Endodermal cell (in vitro differentiated cells): ENCODE measurements at regions not wholly inside any gene's neighbourhood (a gene's known extent, or its start where the extent isn't known, plus 50 kb on each side); places are given as distances from the start of the nearest gene placed in this dataset.

Experiments
- DNase-seq: peaks from one replicate; pipeline ENCODE4 v3.0.0-alpha.2; 2017
- H3K27ac ChIP-seq: 2 replicates; pipeline ENCODE4 v1.5.1; 2013; ENCODE audit warnings: mild to moderate bottlenecking, low read depth, low read length, moderate library complexity
- H3K27me3 ChIP-seq: 2 replicates; pipeline ENCODE4 v1.6.1; 2013; ENCODE audit warnings: mild to moderate bottlenecking, low read length, moderate library complexity; ENCODE audit not compliant: insufficient read depth, control insufficient read depth, poor library complexity, severe bottlenecking
- H3K36me3 ChIP-seq: 2 replicates; pipeline ENCODE4 v1.7.0; 2013; ENCODE audit warnings: mild to moderate bottlenecking, low read length, moderate library complexity; ENCODE audit not compliant: control insufficient read depth, insufficient read depth
- H3K4me1 ChIP-seq: one replicate; pipeline ENCODE4 v1.7.0; 2013; ENCODE audit warnings: low read length; ENCODE audit not compliant: control insufficient read depth, insufficient read depth
- H3K4me3 ChIP-seq: 2 replicates; pipeline ENCODE4 v1.5.1; 2013; ENCODE audit warnings: mild to moderate bottlenecking, low read length, moderate library complexity
- H3K9ac ChIP-seq: 2 replicates; pipeline ENCODE4 v1.6.1; 2013; ENCODE audit warnings: mild to moderate bottlenecking, low read length, moderate library complexity; ENCODE audit not compliant: poor library complexity, severe bottlenecking; ENCODE audit errors: extremely low read depth
- H3K9me3 ChIP-seq: 2 replicates; pipeline ENCODE4 v1.6.1; 2013; ENCODE audit warnings: mild to moderate bottlenecking, low read length, moderate library complexity; ENCODE audit not compliant: control insufficient read depth
- H3K27ac Mint-ChIP-seq: 2 replicates; pipeline ENCODE4 v1.8.0; 2020; ENCODE audit warnings: mixed read lengths
- H3K27me3 Mint-ChIP-seq: 2 replicates; pipeline ENCODE4 v1.8.0; 2021; ENCODE audit warnings: mild to moderate bottlenecking, mixed read lengths; ENCODE audit not compliant: insufficient read depth
- H3K36me3 Mint-ChIP-seq: 2 replicates; pipeline ENCODE4 v1.8.0; 2020; ENCODE audit warnings: low read depth, mixed read lengths
- H3K4me1 Mint-ChIP-seq: 2 replicates; pipeline ENCODE4 v1.8.0; 2020; ENCODE audit warnings: mixed read lengths
- H3K4me3 Mint-ChIP-seq: 2 replicates; pipeline ENCODE4 v1.8.0; 2020; ENCODE audit warnings: mild to moderate bottlenecking, moderate library complexity, mixed read lengths
- H3K9me3 Mint-ChIP-seq: 2 replicates; pipeline ENCODE4 v1.8.0; 2020; ENCODE audit warnings: mild to moderate bottlenecking, mixed read lengths
- WGBS, 2 experiments: methylation state at CpG; one replicate each; pipeline versions ENCODE4 v1.1.5 to v1.1.7; 2013; ENCODE audit warnings: missing lambda C conversion rate in 2 of 2, mixed read lengths in 1 of 2; ENCODE audit not compliant: insufficient coverage in 1 of 2, insufficient read length in 1 of 2; 5-methylcytosine and 5-hydroxymethylcytosine counted together
- TF ChIP-seq, protein P1 (sequence below): fragments of 200-600 bp; sonication (generic); conservative IDR thresholded peaks from 2 replicates; pipeline ENCODE4 v1.5.0; 2021; ENCODE audit warnings: antibody characterized with exemption, mild to moderate bottlenecking

DNA sequence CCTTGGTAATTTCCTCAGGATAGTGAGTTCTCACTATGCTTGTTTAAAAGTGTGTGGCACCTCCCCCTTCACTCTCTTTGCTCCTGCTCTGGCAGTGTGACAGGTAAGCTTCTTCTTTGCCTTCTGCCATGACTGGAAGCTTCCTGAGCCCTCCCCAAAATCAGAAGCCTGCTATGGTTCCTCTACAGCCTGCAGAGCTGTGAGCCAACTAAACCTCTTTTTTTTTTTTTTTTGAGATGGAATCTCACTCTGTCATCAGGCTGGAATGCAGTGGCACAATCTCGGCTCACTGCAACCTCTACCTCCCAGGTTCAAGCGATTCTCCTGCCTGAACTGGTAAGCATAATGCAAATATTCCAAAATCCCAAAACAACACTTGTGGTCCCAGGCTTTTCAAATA lies 80.0 kb downstream of the SOWAHC start:
- TF ChIP-seq, protein P1, sequence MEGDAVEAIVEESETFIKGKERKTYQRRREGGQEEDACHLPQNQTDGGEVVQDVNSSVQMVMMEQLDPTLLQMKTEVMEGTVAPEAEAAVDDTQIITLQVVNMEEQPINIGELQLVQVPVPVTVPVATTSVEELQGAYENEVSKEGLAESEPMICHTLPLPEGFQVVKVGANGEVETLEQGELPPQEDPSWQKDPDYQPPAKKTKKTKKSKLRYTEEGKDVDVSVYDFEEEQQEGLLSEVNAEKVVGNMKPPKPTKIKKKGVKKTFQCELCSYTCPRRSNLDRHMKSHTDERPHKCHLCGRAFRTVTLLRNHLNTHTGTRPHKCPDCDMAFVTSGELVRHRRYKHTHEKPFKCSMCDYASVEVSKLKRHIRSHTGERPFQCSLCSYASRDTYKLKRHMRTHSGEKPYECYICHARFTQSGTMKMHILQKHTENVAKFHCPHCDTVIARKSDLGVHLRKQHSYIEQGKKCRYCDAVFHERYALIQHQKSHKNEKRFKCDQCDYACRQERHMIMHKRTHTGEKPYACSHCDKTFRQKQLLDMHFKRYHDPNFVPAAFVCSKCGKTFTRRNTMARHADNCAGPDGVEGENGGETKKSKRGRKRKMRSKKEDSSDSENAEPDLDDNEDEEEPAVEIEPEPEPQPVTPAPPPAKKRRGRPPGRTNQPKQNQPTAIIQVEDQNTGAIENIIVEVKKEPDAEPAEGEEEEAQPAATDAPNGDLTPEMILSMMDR: no peak
- Histone ChIP-seq H3K27ac (no peak overlapping the region), H3K9me3 (no peaks in the 10 kb centered on the region), H3K4me1 (peaks cover 22% of the 10 kb centered on the region), H3K4me3 (no peak overlapping the region), H3K27me3 (no peaks in the 10 kb centered on the region), H3K36me3 (no peaks in the 10 kb centered on the region), H3K9ac (no peak overlapping the region)
- peaks cover 49% of the 10 kb centered on the region for H3K4me1 Mint-ChIP-seq
- peaks cover 4% of the 10 kb centered on the region for H3K9me3 Mint-ChIP-seq
- 33 to 37% methylated on average over 1 to 2 of the region's 2 CpGs for WGBS, 2 experiments
- no peaks in the 10 kb centered on the region for H3K36me3 Mint-ChIP-seq
- no peaks in the 10 kb centered on the region for H3K27me3 Mint-ChIP-seq
- peak; percentile 78 for DNase-seq
- peak overlapping the region; percentile 17 for H3K4me3 Mint-ChIP-seq
- H3K27ac Mint-ChIP-seq: peak overlapping the region; percentile 96

DNA sequence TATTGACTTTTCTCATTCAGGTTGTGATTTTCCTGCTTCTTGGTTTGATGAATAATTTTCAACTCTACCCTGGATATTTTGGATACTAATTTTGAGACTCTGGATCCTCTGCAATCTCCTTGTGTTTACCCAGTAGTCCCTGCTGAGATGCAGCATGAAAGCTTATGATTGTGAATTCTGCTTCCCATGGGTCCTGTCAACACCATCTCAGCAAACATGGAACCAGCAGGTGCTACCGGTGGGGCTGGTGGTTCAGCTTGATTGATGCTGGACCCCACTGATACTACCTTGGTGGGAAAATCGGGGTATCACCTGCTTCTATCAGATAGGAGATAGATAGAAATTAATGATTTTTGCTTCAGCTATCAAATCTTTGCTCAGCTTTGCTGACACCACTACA lies 81.1 kb downstream of the SOWAHC start:
- Histone ChIP-seq H3K27ac (no peak overlapping the region), H3K4me3 (peak overlapping the region; percentile 14), H3K9ac (no peak overlapping the region), H3K27me3 (no peaks in the 10 kb centered on the region), H3K9me3 (no peaks in the 10 kb centered on the region), H3K4me1 (peaks cover 24% of the 10 kb centered on the region), H3K36me3 (no peaks in the 10 kb centered on the region)
- 67 to 85% methylated on average over 1 to 2 of the region's 2 CpGs for WGBS, 2 experiments
- no peak overlapping the region for H3K4me3 Mint-ChIP-seq
- DNase-seq: peak; percentile 40
- H3K36me3 Mint-ChIP-seq: no peaks in the 10 kb centered on the region
- TF ChIP-seq, protein P1: no peak
- peak overlapping the region; percentile 96 for H3K27ac Mint-ChIP-seq
- no peaks in the 10 kb centered on the region for H3K27me3 Mint-ChIP-seq
- H3K9me3 Mint-ChIP-seq: peaks cover 4% of the 10 kb centered on the region
- H3K4me1 Mint-ChIP-seq: peaks cover 53% of the 10 kb centered on the region

DNA sequence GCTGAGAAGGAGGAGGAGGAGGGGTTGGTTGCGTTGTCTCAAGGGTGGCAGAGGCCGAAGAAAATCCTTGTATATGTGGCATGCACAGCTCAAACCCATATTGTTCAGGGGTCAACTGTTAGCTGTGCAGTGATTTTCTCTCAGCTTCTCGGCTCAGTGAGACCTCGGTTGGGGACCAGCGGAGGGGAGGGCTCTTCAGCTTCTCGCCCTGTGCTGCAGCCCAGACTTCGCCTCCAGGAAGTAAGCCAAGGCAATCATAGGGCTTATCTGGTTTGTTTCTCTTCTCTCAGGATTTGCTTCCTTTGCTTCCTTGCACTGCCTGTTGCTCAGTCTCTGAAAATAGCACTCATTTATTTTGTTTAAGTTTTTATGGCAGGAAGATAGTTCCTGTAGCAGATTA lies 85.5 kb downstream of the SOWAHC start:
- Mint-ChIP-seq H3K36me3 (no peaks in the 10 kb centered on the region), H3K4me1 (peaks cover 53% of the 10 kb centered on the region), H3K4me3 (no peak overlapping the region), H3K27me3 (no peaks in the 10 kb centered on the region), H3K9me3 (no peaks in the 10 kb centered on the region), H3K27ac (no peak overlapping the region)
- peak overlapping the region; percentile 80 for H3K27ac ChIP-seq
- H3K36me3 ChIP-seq: no peaks in the 10 kb centered on the region
- no peak overlapping the region for H3K9ac ChIP-seq
- peak; percentile 70 for DNase-seq
- 52 to 67% methylated on average over 6 to 7 of the region's 7 CpGs for WGBS, 2 experiments
- TF ChIP-seq, protein P1: no peak
- H3K4me1 ChIP-seq: peaks cover 31% of the 10 kb centered on the region
- H3K4me3 ChIP-seq: no peak overlapping the region
- H3K27me3 ChIP-seq: no peaks in the 10 kb centered on the region
- no peaks in the 10 kb centered on the region for H3K9me3 ChIP-seq
